ENCODE measurements at regions not wholly inside any gene's neighbourhood (a gene's known extent, or its start where the extent isn't known, plus 50 kb on each side); places are given as distances from the start of the nearest gene placed in this dataset.
"Not testable (repeated sequence)": the region's sequence is repeated elsewhere in the genome, so short reads cannot be mapped to it uniquely, and the experiment has no call there.

DNA sequence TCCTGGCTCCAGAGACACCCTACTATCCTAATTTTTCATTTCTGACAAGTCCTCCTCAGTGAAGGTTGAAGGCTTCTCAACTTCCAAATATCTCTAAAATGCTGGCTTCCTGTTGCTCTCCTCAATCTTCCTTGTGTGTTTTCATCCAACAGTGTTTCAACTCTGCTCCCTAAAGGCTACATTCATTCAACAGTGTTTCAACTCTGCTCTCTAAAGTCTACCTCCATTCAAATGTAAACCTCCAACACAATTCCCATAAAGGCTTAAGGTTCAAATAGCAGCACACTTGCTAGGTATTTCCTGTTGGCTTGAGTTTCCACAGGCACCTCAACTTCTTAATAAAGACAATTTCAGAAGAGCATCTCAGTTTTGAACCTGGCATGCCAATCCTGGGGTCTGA lies 164.8 kb downstream of the HINT1 start:
- no peak overlapping the region for H2AFZ ChIP-seq (ENCODE audit: low read length)
- H3K4me3 Mint-ChIP-seq = peak overlapping the region in 1 of 2 experiments; percentile 10; a peak in 1 of 5 replicates

DNA sequence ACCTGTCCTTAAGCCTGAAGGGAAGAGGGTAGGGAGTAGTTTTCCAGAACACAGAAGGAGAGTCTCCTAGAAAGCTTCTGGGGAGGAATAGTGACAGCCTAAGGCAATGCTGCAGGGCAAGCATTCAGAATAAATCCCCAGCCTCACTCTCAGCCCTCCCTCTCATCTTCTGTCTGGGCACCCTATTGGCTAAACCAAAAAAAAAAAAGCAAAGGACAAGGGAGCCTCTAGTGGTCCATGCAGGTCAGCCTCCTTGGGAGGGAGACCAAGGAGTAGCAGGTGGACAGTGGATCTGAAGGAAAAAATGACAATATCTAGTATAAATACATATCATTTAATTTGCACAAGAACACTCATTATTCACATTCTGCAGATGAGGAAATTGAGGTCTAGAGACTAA lies 168.3 kb downstream of the HINT1 start:
- not testable (repeated sequence) for H3K4ac ChIP-seq (ENCODE audit: low read depth, low read length); H3K9me3 ChIP-seq (ENCODE audit: control insufficient read depth, low read depth, low read length); H3K4me2 ChIP-seq (ENCODE audit: insufficient read depth, insufficient read length, low read length); H3K36me3 Mint-ChIP-seq (ENCODE audit: insufficient read depth in 1 of 3, low read depth in 3 of 3); H3K27me3 Mint-ChIP-seq (ENCODE audit: low read depth); H4K8ac ChIP-seq (replicated peaks; ENCODE audit: insufficient read length, low read depth, low read length); H3K27ac ChIP-seq (ENCODE audit: insufficient read length, low read depth, low read length); H2BK5ac ChIP-seq (ENCODE audit: insufficient read length, low read length); H2AK5ac ChIP-seq (ENCODE audit: insufficient read length, low read length); H2AFZ ChIP-seq (ENCODE audit: low read length); H3K23ac ChIP-seq (ENCODE audit: insufficient read length, low read depth, low read length); H3K23me2 ChIP-seq (ENCODE audit: insufficient read length, low read depth, low read length, poor library complexity, severe bottlenecking); H4K91ac ChIP-seq (ENCODE audit: insufficient read length, low read depth, low read length); H2BK20ac ChIP-seq (ENCODE audit: low read depth, low read length, poor library complexity, severe bottlenecking); H4K20me1 ChIP-seq (ENCODE audit: control insufficient read depth, insufficient read depth, insufficient read length); H3K4me3 Mint-ChIP-seq; H3K27ac Mint-ChIP-seq; H2BK15ac ChIP-seq (ENCODE audit: low read depth, low read length); H3K9ac ChIP-seq (ENCODE audit: extremely low read depth, insufficient read length, low read length); H3K56ac ChIP-seq (ENCODE audit: insufficient read length, low read depth, low read length); H3K27me3 ChIP-seq (ENCODE audit: insufficient read depth, low read length); H3K79me1 ChIP-seq (ENCODE audit: insufficient read depth, low read depth, low read length, poor library complexity, severe bottlenecking); H4K5ac ChIP-seq (ENCODE audit: insufficient read length, low read depth, low read length); H3K14ac ChIP-seq (ENCODE audit: insufficient read depth, low read length); H3K79me2 ChIP-seq (ENCODE audit: insufficient read depth, low read length); H2BK12ac ChIP-seq (ENCODE audit: insufficient read length, low read depth, low read length); DNase-seq; H3K4me1 ChIP-seq (ENCODE audit: insufficient read depth, low read length); H3K9me3 Mint-ChIP-seq; H3K18ac ChIP-seq (ENCODE audit: insufficient read length, low read depth, low read length); H2BK120ac ChIP-seq (ENCODE audit: low read depth, low read length, poor library complexity, severe bottlenecking); H3T11ph ChIP-seq (ENCODE audit: low read length)
- peaks cover 18 to 21% of the 10 kb centered on the region in 2 experiments for H3K4me1 Mint-ChIP-seq

More for the DNA sequence above, 164.8 kb downstream of the HINT1 start:
- H3K23me2 ChIP-seq (ENCODE audit: insufficient read length, low read depth, low read length, poor library complexity, severe bottlenecking) = no peaks in the 10 kb centered on the region
- no peaks in the 10 kb centered on the region for H3K79me1 ChIP-seq (ENCODE audit: insufficient read depth, low read depth, low read length, poor library complexity, severe bottlenecking)
- no peaks in the 10 kb centered on the region for H3K27me3 ChIP-seq (ENCODE audit: insufficient read depth, low read length)
- H2BK12ac ChIP-seq (ENCODE audit: insufficient read length, low read depth, low read length) = no peak overlapping the region
- H4K5ac ChIP-seq (ENCODE audit: insufficient read length, low read depth, low read length) = no peak overlapping the region
- no peak overlapping the region for H4K91ac ChIP-seq (ENCODE audit: insufficient read length, low read depth, low read length)
- H2AK5ac ChIP-seq (ENCODE audit: insufficient read length, low read length) = no peak overlapping the region
- no peak for DNase-seq
- H3K14ac ChIP-seq (ENCODE audit: insufficient read depth, low read length) = no peak overlapping the region
- H3K23ac ChIP-seq (ENCODE audit: insufficient read length, low read depth, low read length) = no peak overlapping the region
- no peaks in the 10 kb centered on the region for H4K20me1 ChIP-seq (ENCODE audit: control insufficient read depth, insufficient read depth, insufficient read length)
- no peak overlapping the region for H3K9ac ChIP-seq (ENCODE audit: extremely low read depth, insufficient read length, low read length)
- H3K56ac ChIP-seq (ENCODE audit: insufficient read length, low read depth, low read length) = no peak overlapping the region
- peaks cover 4% of the 10 kb centered on the region; the same call in 1 of the 2 replicates for H3K4me1 ChIP-seq (ENCODE audit: insufficient read depth, low read length)
- no peak overlapping the region for H3K4me2 ChIP-seq (ENCODE audit: insufficient read depth, insufficient read length, low read length)
- no peak overlapping the region for H2BK20ac ChIP-seq (ENCODE audit: low read depth, low read length, poor library complexity, severe bottlenecking)
- H3K9me3 Mint-ChIP-seq = no peaks in the 10 kb centered on the region
- no peak overlapping the region for H2BK15ac ChIP-seq (ENCODE audit: low read depth, low read length)
- no peaks in the 10 kb centered on the region for H3K79me2 ChIP-seq (ENCODE audit: insufficient read depth, low read length)
- no peak for TF ChIP-seq CTCF (conservative IDR thresholded peaks at IDR 0.05)
- no peak overlapping the region for H2BK5ac ChIP-seq (ENCODE audit: insufficient read length, low read length)
- no peak overlapping the region for H3K4ac ChIP-seq (ENCODE audit: low read depth, low read length)
- H3K4me1 Mint-ChIP-seq = peaks cover 12% of the 10 kb centered on the region in 2 experiments
- H3K36me3 Mint-ChIP-seq (ENCODE audit: insufficient read depth in 1 of 3, low read depth in 3 of 3) = no peaks in the 10 kb centered on the region
- H3K27me3 Mint-ChIP-seq (ENCODE audit: low read depth) = no peaks in the 10 kb centered on the region
- H3K27ac Mint-ChIP-seq = peak overlapping the region in 2 of 3 experiments; percentile 0 to 13; a peak in 2 of 7 replicates
- no peak overlapping the region for H3K18ac ChIP-seq (ENCODE audit: insufficient read length, low read depth, low read length)
- no peak overlapping the region for H4K8ac ChIP-seq (replicated peaks; ENCODE audit: insufficient read length, low read depth, low read length)
- no peaks in the 10 kb centered on the region for H3K9me3 ChIP-seq (ENCODE audit: control insufficient read depth, low read depth, low read length)
- no peak overlapping the region for H3T11ph ChIP-seq (ENCODE audit: low read length)
- H3K27ac ChIP-seq (ENCODE audit: insufficient read length, low read depth, low read length) = no peak overlapping the region
- H2BK120ac ChIP-seq (ENCODE audit: low read depth, low read length, poor library complexity, severe bottlenecking) = no peak overlapping the region
